Lung (tissue), 11 donors: ENCODE measurements at regions not wholly inside any gene's neighbourhood (a gene's known extent, or its start where the extent isn't known, plus 50 kb on each side); places are given as distances from the start of the nearest gene placed in this dataset.

ENCODE experiments used
- ATAC-seq: fragments of 200-7000 bp; cut with Tn5 transposase; one replicate; pipeline ENCODE4 v1.9.1; 2020; ENCODE audit warnings: moderate number of reproducible peaks; ENCODE audit not compliant: insufficient read depth, low FRiP score
- DNase-seq, 3 donors: peaks; one replicate each; pipeline ENCODE4 v3.0.0-alpha.2; 2013 to 2017
- H3K27ac ChIP-seq, 2 donors: one replicate each; pipeline ENCODE4 v1.5.1; 2013; ENCODE audit warnings: mild to moderate bottlenecking in 2 of 2, moderate library complexity in 2 of 2, control low read depth in 1 of 2, inconsistent platforms in 1 of 2, low read depth in 1 of 2, low read length in 1 of 2
- H3K27me3 ChIP-seq, 3 donors: one replicate each; pipeline ENCODE4 v1.5.1; 2013; ENCODE audit warnings: low read length in 2 of 3; ENCODE audit not compliant: control insufficient read depth in 3 of 3, insufficient read depth in 3 of 3
- H3K36me3 ChIP-seq, 4 donors: one replicate each; pipeline ENCODE4 v1.5.1; 2013; ENCODE audit warnings: low read length in 4 of 4, mild to moderate bottlenecking in 1 of 4, moderate library complexity in 1 of 4; ENCODE audit not compliant: control insufficient read depth in 4 of 4, insufficient read depth in 4 of 4
- H3K4me1 ChIP-seq, 5 donors: one replicate each; pipeline ENCODE4 v1.5.1; 2013; ENCODE audit warnings: low read length in 5 of 5, mild to moderate bottlenecking in 2 of 5, moderate library complexity in 1 of 5; ENCODE audit not compliant: control insufficient read depth in 5 of 5, insufficient read depth in 5 of 5
- H3K4me3 ChIP-seq: one replicate; pipeline ENCODE4 v1.5.1; 2013; ENCODE audit warnings: mild to moderate bottlenecking, control low read depth, moderate library complexity
- H3K9ac ChIP-seq, 2 donors: one replicate each; pipeline ENCODE4 v1.5.1; 2013; ENCODE audit warnings: low read length in 2 of 2, control low read depth in 1 of 2; ENCODE audit not compliant: insufficient read depth in 1 of 2
- H3K9me3 ChIP-seq, 4 donors: one replicate each; pipeline ENCODE4 v1.5.1; 2013; ENCODE audit warnings: low read length in 3 of 4, mild to moderate bottlenecking in 1 of 4, moderate library complexity in 1 of 4; ENCODE audit not compliant: control insufficient read depth in 4 of 4, insufficient read depth in 3 of 4
- CTCF ChIP-seq: IDR thresholded peaks from 2 replicates; pipeline ENCODE4 v1.5.1; 2012; ENCODE audit warnings: mild to moderate bottlenecking; ENCODE audit errors: control extremely low read depth, extremely low read depth
- WGBS, 2 donors: extraction: QIAGEN DNeasy Blood & Tissue Kit; methylation state at CpG; one replicate each; pipeline ENCODE4 v1.1.7; 2013; 5-methylcytosine and 5-hydroxymethylcytosine counted together
- donor health status: control.
- donor health status: control.
- donor health status: Bipolar disorder and iron deficiency.
- donor health status: healthy.
- donor health status: DM: yes; HTN: yes; CAD: no.

GRCh38 chr11:134821422-134821821 is 409.4 kb upstream of the B3GAT1 start:
- 67 to 73% methylated on average over 4 of the region's 4 CpGs for WGBS, 2 donors
- Histone ChIP-seq H3K27me3 (peaks cover 0 to 10% (median 3%) of the 10 kb centered on the region in 3 donors), H3K9ac (no peak overlapping the region), H3K4me3 (no peak overlapping the region), H3K36me3 (no peaks in the 10 kb centered on the region), H3K27ac (no peak overlapping the region), H3K4me1 (no peaks in the 10 kb centered on the region), H3K9me3 (no peaks in the 10 kb centered on the region)
- ATAC-seq (no peak), DNase-seq (no peak)
- no peak for TF ChIP-seq CTCF

- Histone ChIP-seq H3K4me3 (no peak overlapping the region), H3K9ac (no peak overlapping the region), H3K4me1 (no peaks in the 10 kb centered on the region), H3K27ac (no peak overlapping the region), H3K9me3 (no peaks in the 10 kb centered on the region), H3K36me3 (no peaks in the 10 kb centered on the region), H3K27me3 (peaks cover 0 to 5% (median 2%) of the 10 kb centered on the region in 3 donors)
- 30 to 37% methylated on average over 7 of the region's 7 CpGs for WGBS, 2 donors
- no peak for TF ChIP-seq CTCF
- peak; percentile 27 to 57 (median 51) for DNase-seq
- ATAC-seq: no peak
Measured at GRCh38 chr11:134819041-134819440, 407.0 kb upstream of the B3GAT1 start.

- no peak for TF ChIP-seq CTCF
- 44 to 62% methylated on average over 5 of the region's 5 CpGs for WGBS, 2 donors
- Histone ChIP-seq H3K27ac (no peak overlapping the region), H3K4me1 (no peaks in the 10 kb centered on the region), H3K27me3 (peaks cover 0 to 2% (median 0%) of the 10 kb centered on the region in 3 donors), H3K36me3 (no peaks in the 10 kb centered on the region), H3K9me3 (no peaks in the 10 kb centered on the region), H3K9ac (no peak overlapping the region), H3K4me3 (no peak overlapping the region)
- DNase-seq (no peak), ATAC-seq (no peak)
Measured at GRCh38 chr11:134818516-134818915, 406.5 kb upstream of the B3GAT1 start.

GRCh38 chr11:134815404-134815803 is 403.4 kb upstream of the B3GAT1 start:
- H3K27ac ChIP-seq: no peak overlapping the region
- no peak overlapping the region for H3K9ac ChIP-seq
- no peaks in the 10 kb centered on the region for H3K4me1 ChIP-seq
- H3K36me3 ChIP-seq: no peaks in the 10 kb centered on the region
- H3K27me3 ChIP-seq: peaks cover 0 to 2% (median 0%) of the 10 kb centered on the region in 3 donors
- WGBS, 2 donors: 94 to 96% methylated on average over 2 of the region's 2 CpGs
- DNase-seq: no peak
- no peak for TF ChIP-seq CTCF
- H3K9me3 ChIP-seq: no peaks in the 10 kb centered on the region
- H3K4me3 ChIP-seq: no peak overlapping the region
- no peak for ATAC-seq
